Immature natural killer cell (primary cell): ENCODE measurements at regions not wholly inside any gene's neighbourhood (a gene's known extent, or its start where the extent isn't known, plus 50 kb on each side); places are given as distances from the start of the nearest gene placed in this dataset.

ENCODE experiments used
- DNase-seq, 3 donors: peaks; one replicate each; pipeline ENCODE4 v3.0.0; 2022; ENCODE audit warnings: mixed read lengths in 1 of 3
- H3K27ac Mint-ChIP-seq, 6 donors: one replicate each; pipeline ENCODE4 v1.8.0; 2020; ENCODE audit warnings: mixed read lengths in 6 of 6, mild to moderate bottlenecking in 5 of 6, inconsistent platforms in 4 of 6, moderate library complexity in 3 of 6
- H3K27me3 Mint-ChIP-seq, 3 donors: one replicate each; pipeline ENCODE4 v1.8.0; 2020 to 2021; ENCODE audit warnings: low read depth in 3 of 3, mild to moderate bottlenecking in 3 of 3, mixed read lengths in 3 of 3, moderate library complexity in 3 of 3, inconsistent platforms in 1 of 3
- H3K36me3 Mint-ChIP-seq, 3 donors: one replicate each; pipeline ENCODE4 v1.8.0; 2020; ENCODE audit warnings: mixed read lengths in 3 of 3, inconsistent platforms in 2 of 3, mild to moderate bottlenecking in 2 of 3
- H3K4me1 Mint-ChIP-seq, 2 donors: one replicate each; pipeline ENCODE4 v1.8.0; 2020; ENCODE audit warnings: inconsistent platforms in 2 of 2, mild to moderate bottlenecking in 2 of 2, mixed read lengths in 2 of 2, moderate library complexity in 1 of 2
- H3K4me3 Mint-ChIP-seq, 5 donors: one replicate each; pipeline ENCODE4 v1.8.0; 2020; ENCODE audit warnings: mild to moderate bottlenecking in 5 of 5, mixed read lengths in 5 of 5, inconsistent platforms in 3 of 5, moderate library complexity in 3 of 5
- H3K9me3 Mint-ChIP-seq, 6 donors: one replicate each; pipeline ENCODE4 v1.8.0; 2020; ENCODE audit warnings: mild to moderate bottlenecking in 6 of 6, mixed read lengths in 6 of 6, inconsistent platforms in 4 of 6, moderate library complexity in 3 of 6

DNA sequence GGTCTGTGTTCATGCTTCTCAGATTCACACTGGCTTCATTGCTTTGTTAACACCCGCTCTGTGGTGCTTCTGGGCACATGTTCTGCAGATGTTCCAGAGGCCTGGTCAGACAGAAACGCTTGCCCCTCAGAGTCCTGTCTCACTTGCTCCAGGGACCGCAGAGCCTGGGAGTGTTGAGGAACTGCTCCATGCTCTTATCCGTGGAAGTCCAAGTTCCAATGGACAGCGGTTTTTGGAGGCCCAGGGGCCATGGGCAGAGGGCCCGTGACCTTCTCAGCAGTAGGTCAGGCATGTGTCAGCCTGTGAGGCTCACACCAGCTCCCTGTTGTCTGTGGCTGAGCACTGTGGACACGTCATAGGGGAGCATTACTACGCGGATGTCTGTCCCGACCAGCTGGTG lies 364.7 kb upstream of the IRX1 start:
- Mint-ChIP-seq H3K27ac (no peak overlapping the region), H3K27me3 (peaks cover 0 to 2% (median 0%) of the 10 kb centered on the region in 3 donors), H3K9me3 (peaks cover 0 to 13% (median 2%) of the 10 kb centered on the region in 6 donors), H3K4me1 (no peaks in the 10 kb centered on the region), H3K36me3 (no peaks in the 10 kb centered on the region), H3K4me3 (no peak overlapping the region)
- DNase-seq, result no peak

DNA sequence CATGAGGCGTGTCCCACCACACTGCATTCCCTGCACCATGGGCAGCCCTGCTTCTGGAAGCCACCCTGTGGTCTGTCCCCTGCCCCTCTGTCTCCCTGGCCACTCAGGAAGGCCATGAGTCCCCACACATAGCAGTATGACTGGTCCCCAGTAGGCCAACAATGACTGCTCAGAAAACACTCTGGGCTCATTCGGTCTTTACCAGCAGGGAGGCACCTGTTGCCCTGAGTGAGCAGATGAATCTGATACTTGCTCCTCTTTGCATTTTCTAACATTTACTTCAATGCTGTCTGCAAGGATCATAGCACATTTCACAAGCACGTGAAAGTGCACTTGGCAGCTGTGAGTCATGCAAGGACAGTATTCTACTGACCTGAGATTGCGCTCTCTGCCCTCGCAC lies 365.4 kb upstream of the IRX1 start:
- DNase-seq, result no peak
- no peak overlapping the region for H3K27ac Mint-ChIP-seq
- peaks cover 0 to 7% (median under 1%) of the 10 kb centered on the region in 6 donors for H3K9me3 Mint-ChIP-seq
- H3K4me1 Mint-ChIP-seq, result no peaks in the 10 kb centered on the region
- H3K36me3 Mint-ChIP-seq, result no peaks in the 10 kb centered on the region
- H3K4me3 Mint-ChIP-seq, result no peak overlapping the region
- H3K27me3 Mint-ChIP-seq, result peaks cover 0 to 2% (median 0%) of the 10 kb centered on the region in 3 donors

DNA sequence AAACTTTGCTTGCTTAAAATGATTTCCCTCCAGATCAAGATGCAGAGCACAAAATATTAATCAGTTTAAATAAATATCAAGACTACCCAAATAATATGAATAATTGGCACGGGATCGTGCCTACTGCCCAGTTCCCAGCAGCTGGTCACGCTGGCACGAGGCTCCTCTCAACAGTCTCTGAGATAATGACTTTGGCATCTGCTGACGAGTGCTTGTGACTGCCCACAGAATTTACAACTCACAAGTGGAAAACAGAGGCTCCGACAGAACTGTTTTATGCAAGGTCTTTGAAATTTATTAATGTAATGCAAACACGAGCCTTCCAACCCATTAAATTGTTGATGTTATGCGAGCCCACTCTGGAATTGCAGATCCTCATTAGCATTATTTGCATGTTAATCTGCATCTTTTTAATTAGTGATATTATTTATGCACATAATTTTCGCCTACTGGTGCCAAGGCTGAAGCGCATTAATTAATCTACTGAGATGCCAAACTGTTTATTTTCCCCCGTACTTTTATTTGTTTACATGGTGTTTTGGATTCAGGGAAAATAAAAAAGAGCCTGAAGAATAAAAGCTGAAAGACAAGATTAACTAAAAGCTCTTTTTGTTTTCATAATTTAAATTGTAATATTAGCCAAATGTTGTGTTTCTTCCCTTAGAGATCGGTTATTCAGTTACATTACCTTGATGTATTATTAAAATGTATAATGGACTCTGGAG lies 369.3 kb upstream of the IRX1 start:
- DNase-seq, result no peak
- Mint-ChIP-seq H3K27me3 (peaks cover 0 to 2% (median 0%) of the 10 kb centered on the region in 3 donors), H3K4me1 (no peaks in the 10 kb centered on the region), H3K9me3 (peaks cover 0 to 7% (median 0%) of the 10 kb centered on the region in 6 donors), H3K36me3 (no peaks in the 10 kb centered on the region), H3K4me3 (no peak overlapping the region), H3K27ac (no peak overlapping the region)

DNA sequence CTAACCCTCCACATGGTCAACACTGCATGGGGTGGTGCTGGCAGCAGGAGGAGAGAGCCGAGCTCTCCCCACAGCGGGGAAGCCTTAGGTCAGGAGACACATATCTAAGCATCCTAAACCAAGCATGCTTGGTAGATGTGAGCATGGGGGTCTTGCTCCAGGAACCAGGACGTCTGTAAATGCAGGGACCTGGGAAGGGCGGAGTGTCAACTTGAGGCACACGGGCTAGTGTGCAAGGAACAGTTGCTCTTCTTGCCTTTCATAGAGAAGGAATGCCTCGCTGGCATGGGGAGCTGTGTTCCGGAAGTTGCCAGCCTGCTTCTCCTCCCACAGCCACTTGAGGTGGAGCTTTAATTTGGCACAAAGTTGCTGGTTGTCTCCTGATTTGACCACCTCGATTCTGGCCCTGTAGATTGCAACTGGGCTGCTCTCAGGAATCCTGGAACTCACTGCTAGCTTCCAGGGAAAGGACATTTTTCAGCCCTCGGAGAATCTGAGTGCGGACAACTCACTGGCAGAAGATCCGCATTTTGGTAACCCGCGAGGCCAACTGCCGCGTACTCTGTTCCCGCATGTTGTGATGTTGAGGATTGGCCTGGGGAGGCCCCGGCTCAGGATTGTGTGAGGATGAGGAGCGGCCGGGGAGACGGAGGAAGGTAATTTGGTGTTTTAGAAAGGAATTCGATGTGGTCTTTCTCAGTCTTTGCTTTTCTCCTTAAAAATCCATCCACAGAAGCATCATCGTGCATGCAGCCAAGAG lies 370.3 kb upstream of the IRX1 start:
- no peaks in the 10 kb centered on the region for H3K36me3 Mint-ChIP-seq
- H3K4me1 Mint-ChIP-seq, result no peaks in the 10 kb centered on the region
- no peak overlapping the region for H3K27ac Mint-ChIP-seq
- no peak overlapping the region for H3K4me3 Mint-ChIP-seq
- peaks cover 0 to 2% (median 0%) of the 10 kb centered on the region in 3 donors for H3K27me3 Mint-ChIP-seq
- no peak for DNase-seq
- peaks cover 0 to 7% (median 0%) of the 10 kb centered on the region in 6 donors for H3K9me3 Mint-ChIP-seq

DNA sequence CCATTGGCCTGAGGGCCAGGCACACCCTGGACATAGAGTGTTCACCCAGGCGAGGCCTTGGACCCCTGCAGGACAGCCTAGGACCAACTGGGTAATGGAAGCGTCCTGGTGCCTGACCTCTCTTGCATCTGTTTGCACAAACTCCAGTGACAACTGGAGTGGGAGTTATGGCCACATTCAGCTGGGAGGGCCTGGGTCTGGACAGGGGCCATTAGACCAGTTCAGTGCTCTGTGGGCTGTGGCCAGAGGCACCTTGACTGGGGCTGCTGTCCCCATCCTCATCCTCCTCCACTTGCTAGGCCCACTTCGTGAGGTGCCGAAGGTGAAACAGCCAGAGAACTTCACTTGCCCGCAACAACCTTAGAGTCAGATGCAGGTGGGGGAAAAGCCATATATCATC lies 372.7 kb upstream of the IRX1 start:
- DNase-seq, result no peak
- no peaks in the 10 kb centered on the region for H3K36me3 Mint-ChIP-seq
- H3K27ac Mint-ChIP-seq, result no peak overlapping the region
- peaks cover 0 to 2% (median 0%) of the 10 kb centered on the region in 3 donors for H3K27me3 Mint-ChIP-seq
- H3K4me3 Mint-ChIP-seq, result no peak overlapping the region
- peaks cover 0 to 5% (median 0%) of the 10 kb centered on the region in 6 donors for H3K9me3 Mint-ChIP-seq
- no peaks in the 10 kb centered on the region for H3K4me1 Mint-ChIP-seq

DNA sequence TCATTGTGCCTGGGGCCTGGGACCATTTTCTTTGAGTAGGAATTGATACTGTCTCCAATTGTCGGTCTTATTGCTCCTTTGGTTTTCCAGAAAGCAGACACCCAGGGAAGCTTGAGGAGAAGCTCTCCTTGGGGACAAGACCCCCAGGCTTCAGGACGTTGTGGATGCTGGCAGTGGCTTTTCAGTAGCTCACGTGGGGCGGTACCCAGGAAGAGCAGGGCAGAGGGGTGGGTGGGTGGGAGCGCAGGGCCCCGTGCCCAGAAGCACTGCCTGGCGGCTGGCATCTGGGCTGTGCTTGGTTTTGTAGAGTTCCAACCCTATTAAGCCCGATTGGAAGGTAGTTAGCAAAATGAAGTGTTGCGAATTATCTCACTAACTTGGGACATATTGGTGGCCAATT lies 374.2 kb upstream of the IRX1 start:
- Mint-ChIP-seq H3K4me3 (no peak overlapping the region), H3K27ac (no peak overlapping the region), H3K27me3 (no peaks in the 10 kb centered on the region), H3K4me1 (no peaks in the 10 kb centered on the region), H3K36me3 (no peaks in the 10 kb centered on the region), H3K9me3 (peaks cover 0 to 9% (median 0%) of the 10 kb centered on the region in 6 donors)
- DNase-seq, result no peak

DNA sequence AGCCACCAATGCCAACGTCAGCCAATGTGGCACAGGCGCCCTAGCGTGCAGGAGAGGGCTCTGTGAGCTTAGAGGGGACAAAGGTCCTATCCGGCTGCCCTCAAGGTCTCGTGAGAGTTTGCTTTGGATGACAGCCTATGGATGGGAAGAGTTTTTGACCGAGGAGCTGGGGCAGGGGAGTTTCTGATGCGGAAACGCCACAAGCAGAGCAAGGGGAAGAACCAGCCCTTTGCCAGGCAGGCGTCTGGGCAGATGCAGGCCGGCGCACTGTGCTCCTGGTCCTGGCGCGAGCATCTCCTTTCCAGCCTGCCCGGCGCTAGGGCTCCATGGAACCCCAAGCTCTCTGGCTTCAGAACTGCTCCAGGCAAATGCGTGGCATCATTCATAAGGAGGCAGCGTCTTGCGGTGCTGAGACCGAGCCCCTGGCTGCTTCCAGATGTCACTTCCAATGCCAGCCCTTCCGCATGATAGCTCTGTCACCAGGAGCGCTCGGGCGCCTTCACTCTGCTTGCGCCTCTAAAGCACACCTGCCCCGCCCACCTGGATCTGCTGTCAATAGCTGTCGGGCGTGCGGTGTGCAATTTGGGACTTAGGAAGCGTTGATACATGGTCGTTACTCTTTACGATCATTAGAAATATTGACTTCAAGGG lies 374.9 kb upstream of the IRX1 start:
- Mint-ChIP-seq H3K4me3 (no peak overlapping the region), H3K27ac (no peak overlapping the region), H3K36me3 (no peaks in the 10 kb centered on the region), H3K4me1 (no peaks in the 10 kb centered on the region), H3K9me3 (peaks cover 0 to 9% (median 0%) of the 10 kb centered on the region in 6 donors), H3K27me3 (no peaks in the 10 kb centered on the region)
- no peak for DNase-seq

DNA sequence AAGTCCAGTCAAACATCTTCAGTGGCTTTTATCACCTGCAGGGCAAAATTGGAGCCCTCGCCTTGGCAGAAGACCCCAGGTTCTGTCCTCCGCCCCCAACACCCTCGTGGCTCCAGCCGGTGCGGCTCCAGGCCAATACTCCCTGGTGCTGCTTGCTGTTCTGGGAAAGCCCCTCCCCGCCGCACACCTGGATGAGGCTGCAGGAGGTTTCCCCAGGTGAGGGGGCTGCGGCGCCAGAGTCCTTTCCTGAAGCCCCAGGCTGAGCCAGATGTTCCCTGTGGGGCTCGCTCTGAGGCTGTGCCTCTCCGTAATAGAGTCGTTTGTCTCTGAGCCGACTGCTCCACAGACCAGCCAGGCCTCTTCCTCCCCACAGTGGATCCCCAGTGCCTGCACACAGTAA lies 375.4 kb upstream of the IRX1 start:
- no peaks in the 10 kb centered on the region for H3K4me1 Mint-ChIP-seq
- no peaks in the 10 kb centered on the region for H3K27me3 Mint-ChIP-seq
- H3K36me3 Mint-ChIP-seq, result no peaks in the 10 kb centered on the region
- peaks cover 0 to 9% (median 0%) of the 10 kb centered on the region in 6 donors for H3K9me3 Mint-ChIP-seq
- H3K27ac Mint-ChIP-seq, result no peak overlapping the region
- no peak overlapping the region for H3K4me3 Mint-ChIP-seq
- DNase-seq, result no peak

DNA sequence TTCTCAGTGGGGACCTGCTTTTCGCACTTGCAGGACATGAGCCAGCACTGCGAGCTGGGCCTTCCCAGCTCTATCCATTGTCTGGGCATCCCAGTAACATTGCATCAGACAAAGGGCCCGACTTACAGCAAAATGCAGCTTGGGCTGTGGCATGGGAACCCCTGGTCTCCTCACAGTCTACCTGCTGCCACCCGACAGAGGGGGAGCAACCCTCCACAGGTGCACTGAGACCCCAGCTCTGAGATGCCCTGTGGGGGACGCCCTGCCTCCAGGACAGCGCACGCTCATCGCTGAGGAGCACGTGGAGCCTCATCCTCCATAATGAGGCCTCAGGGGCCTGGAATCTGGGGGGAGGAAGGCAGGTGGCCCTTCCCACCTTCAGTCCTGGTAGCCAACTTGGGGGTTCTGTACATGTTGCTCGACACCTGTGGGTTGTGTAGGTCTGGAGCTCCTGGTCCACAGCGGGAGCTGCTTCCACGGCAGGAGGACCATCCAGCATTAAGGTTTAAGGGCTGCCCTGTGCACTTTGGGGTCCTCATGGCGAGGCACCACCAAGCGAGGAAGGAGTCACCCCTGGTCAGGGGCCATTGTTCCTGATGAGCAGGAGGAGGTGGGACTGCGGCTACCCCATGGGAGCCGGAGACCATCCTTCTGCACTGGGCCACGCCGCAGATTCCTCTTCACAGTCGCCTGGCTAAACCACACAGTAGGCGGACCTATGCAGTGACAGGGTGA lies 376.5 kb upstream of the IRX1 start:
- no peaks in the 10 kb centered on the region for H3K27me3 Mint-ChIP-seq
- H3K27ac Mint-ChIP-seq, result no peak overlapping the region
- DNase-seq, result no peak
- no peaks in the 10 kb centered on the region for H3K4me1 Mint-ChIP-seq
- peaks cover 0 to 9% (median 0%) of the 10 kb centered on the region in 6 donors for H3K9me3 Mint-ChIP-seq
- H3K36me3 Mint-ChIP-seq, result no peaks in the 10 kb centered on the region
- no peak overlapping the region for H3K4me3 Mint-ChIP-seq

DNA sequence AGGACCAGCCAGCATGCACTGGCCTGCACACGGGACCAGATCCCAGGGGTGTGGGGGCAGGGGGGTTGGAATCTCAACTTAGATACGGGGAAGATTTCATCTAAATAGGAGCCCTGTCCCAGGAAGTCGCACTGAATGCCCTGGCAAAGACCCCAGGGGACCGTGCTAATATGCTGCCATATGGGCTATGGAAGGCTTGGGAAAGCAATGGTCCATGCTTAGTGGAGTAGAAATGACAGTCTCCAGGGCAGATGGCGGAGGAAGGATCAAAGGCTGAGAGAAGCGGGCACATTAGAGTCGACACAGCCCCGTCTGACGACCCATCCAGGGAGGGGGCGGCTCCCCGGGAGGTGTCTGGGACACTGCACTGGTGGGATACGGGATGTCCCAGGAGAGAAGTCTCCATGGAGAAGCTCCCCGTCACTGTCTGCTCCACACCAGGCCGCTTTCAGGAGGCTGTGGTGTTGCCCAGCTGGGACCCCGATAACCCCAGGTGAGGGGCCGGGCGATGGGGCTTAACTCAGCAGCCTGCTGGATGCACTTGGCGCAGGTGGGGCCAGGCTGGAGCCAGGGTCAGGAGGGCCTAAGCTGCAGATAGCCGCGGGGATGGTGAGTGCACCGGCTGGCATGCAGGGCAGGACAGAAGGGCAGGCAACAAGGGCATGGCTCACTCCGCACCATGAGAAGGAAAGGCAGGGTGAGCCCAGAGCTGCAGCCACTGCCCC lies 377.7 kb upstream of the IRX1 start:
- no peak overlapping the region for H3K4me3 Mint-ChIP-seq
- peaks cover 0 to 9% (median 0%) of the 10 kb centered on the region in 6 donors for H3K9me3 Mint-ChIP-seq
- no peak for DNase-seq
- H3K27me3 Mint-ChIP-seq, result no peaks in the 10 kb centered on the region
- H3K27ac Mint-ChIP-seq, result no peak overlapping the region
- H3K36me3 Mint-ChIP-seq, result no peaks in the 10 kb centered on the region
- H3K4me1 Mint-ChIP-seq, result no peaks in the 10 kb centered on the region

DNA sequence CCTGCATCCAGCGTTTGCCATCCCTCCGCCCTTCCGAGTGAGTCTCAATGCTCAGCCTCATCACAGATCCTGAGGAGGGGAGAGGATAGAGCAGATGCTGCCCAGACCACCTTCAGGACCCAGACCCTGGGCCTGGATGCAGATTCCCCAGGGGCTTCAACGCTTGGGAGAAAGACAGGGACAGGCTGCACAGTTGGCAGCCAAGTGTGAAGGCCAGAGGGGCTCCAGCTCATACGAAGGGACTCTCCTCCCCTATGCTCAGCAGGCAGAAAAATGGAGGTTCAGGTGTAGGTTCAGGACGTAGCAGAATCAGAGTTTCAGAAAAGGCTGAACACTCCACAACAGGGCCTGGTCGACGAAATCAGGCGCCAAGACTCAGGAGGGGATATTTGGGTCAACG lies 378.5 kb upstream of the IRX1 start:
- Mint-ChIP-seq H3K9me3 (peaks cover 0 to 9% (median 0%) of the 10 kb centered on the region in 6 donors), H3K27ac (no peak overlapping the region), H3K36me3 (no peaks in the 10 kb centered on the region), H3K4me3 (no peak overlapping the region), H3K27me3 (no peaks in the 10 kb centered on the region), H3K4me1 (no peaks in the 10 kb centered on the region)
- DNase-seq, result no peak

DNA sequence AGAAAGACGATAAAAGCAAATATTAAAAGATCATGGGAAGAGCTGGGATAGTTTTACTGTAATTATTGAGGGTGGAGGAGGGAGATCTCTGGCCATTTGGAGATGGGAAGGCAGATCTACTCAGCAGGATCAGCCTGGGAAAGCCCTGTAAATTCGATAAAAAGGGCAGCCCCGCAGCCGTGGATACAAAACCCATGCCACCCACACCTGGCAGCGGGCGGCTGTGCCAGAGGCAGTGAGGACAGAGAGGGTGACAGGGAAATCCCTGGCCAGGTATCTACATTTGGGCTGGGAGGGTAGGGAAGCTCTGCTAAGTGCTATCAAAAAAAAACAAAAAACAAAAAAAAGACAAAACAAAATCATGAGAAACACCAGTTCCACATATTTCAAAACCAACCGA lies 379.2 kb upstream of the IRX1 start:
- DNase-seq, result no peak
- Mint-ChIP-seq H3K4me3 (no peak overlapping the region), H3K36me3 (no peaks in the 10 kb centered on the region), H3K27me3 (no peaks in the 10 kb centered on the region), H3K9me3 (peaks cover 0 to 9% (median 0%) of the 10 kb centered on the region in 6 donors), H3K27ac (no peak overlapping the region), H3K4me1 (no peaks in the 10 kb centered on the region)

DNA sequence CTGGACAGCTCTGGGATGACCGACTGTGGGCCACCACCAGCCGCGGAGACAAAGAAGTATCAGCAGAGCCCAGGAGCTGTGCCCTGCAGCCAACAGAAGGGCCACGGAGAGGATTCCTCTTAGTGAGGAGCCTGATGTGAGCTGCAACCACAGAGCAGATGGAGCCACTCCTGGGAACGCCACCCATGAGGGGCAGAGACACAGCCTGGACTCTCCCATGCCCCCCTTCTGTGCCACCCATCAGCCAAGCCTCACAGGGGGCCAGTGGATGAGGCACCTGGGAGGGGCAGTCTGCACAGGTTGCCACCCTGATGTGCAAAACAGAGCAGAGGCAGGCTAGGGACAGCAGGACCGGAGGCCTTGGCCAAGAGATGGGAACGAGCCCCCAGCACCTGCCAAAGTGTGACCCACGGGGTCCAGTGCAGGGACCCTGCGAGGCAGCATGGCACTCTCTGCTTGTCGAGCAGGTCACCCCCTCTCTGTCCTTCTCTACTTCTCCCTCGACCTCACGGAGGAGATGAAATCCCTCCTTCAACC lies 380.7 kb upstream of the IRX1 start:
- H3K27me3 Mint-ChIP-seq, result no peaks in the 10 kb centered on the region
- H3K36me3 Mint-ChIP-seq, result no peaks in the 10 kb centered on the region
- no peak overlapping the region for H3K4me3 Mint-ChIP-seq
- no peaks in the 10 kb centered on the region for H3K4me1 Mint-ChIP-seq
- H3K27ac Mint-ChIP-seq, result no peak overlapping the region
- no peak for DNase-seq
- H3K9me3 Mint-ChIP-seq, result peaks cover 0 to 5% (median 0%) of the 10 kb centered on the region in 6 donors
